GM19023 (cell line): ENCODE measurements at regions not wholly inside any gene's neighbourhood (a gene's known extent, or its start where the extent isn't known, plus 50 kb on each side); places are given as distances from the start of the nearest gene placed in this dataset.
"Not testable (repeated sequence)": the region's sequence is repeated elsewhere in the genome, so short reads cannot be mapped to it uniquely, and the experiment has no call there.

Experiments used
- ATAC-seq: cut with Tn5 transposase; IDR thresholded peaks from one replicate; pipeline ENCODE4 v1.9.1; 2021; ENCODE audit warnings: mild to moderate bottlenecking, moderate library complexity; ENCODE audit not compliant: unreplicated experiment

DNA sequence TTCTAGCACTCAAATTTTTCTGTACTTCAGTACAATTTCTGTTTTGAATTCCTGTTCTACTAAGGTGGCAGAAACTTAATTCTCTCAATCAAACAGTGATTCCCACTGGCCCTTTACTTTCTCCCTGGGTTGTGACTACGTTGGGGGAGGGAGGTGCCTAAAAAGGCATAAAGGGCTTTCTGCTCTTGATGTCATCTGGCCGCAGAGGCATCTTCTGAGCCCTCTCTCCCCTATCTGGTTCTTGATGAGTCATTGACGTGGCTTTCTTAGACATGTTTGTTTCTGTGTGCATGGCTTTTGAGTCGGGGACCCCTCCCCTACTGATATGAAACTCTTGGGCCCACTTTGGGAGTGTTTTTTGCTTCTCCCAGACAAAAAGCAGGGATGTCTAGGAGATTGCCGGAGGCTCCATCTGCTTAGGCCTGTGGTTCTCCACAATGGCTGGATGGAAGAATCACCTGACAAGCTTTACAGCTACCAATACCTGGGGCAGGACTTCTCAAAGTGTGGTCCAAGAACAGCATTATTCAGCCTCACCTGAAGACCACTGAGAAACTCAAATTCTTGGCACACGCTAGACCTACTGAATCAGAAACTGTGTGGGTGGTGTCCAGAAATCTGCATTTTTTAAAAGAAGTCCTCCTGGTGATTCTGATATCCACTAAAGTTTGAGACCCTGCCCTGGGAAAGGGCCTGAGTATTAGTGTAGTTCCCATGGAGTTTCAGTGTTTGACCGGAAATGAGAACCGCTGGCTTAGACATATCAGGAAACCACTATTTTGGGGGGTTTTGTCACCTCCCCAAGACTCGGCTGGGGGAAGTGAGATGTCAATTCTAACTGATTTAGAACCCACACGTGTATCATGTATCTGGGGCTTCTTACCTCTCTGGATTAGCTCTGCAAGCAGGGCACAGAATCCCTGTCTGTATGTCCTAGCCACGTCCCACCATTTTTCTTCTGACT lies 395.7 kb upstream of the PDE3A start:
- no peak for ATAC-seq

DNA sequence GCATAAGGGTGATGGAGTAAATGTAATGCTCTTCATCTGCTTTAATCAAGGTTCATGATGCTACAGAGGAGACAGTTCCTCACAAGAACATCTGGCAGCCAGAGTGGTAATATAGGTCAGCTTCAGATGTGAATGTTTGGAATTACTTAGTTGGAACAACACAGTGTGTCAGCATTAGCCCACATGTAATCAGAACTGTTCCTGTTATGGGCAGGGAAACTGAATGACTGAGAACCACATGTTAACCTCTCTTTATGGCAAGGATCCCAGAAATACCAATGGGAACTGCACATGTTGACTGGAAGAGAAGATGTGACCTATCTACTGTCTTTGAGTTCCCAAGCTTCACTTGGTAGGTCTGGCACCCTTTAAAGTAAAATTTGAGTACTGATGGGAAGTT lies 390.1 kb upstream of the PDE3A start:
- no peak for ATAC-seq

DNA sequence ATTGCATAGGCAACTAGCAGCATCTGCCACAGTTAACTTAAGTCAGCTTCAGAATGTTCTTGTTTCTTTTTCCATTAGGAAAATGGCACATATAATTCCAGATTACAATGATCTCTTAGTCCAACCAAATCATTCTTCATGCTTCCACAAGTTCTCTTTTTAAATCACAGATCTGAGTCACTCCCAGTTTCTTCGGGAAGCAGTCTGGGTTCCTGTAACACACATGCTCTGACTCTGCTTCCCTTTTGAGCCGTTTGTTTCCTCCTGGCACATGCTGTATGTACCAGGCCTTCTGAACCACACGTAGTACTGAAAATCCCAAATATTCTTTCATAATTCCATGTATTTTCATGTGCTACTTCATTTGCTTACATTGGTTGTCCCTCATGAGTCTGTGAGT lies 388.8 kb upstream of the PDE3A start:
- no peak for ATAC-seq

DNA sequence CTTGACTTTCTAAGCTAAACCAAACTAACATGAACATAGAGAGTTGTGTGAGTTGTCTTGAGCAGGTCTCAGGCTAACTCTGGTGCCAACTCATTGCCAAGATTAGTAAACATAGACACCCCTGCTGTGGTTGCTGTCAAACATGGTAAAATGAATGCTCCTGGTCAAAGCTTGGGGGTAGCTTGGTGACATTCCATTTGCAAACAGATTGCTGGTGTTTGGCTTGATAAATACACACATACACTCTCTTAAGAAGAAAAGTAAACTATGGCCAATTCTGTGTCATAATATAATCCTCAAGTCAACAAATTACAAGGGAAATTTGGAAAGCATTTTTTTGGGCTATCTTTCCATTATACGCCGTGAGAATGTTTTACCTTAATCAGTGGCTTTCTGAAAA lies 386.4 kb upstream of the PDE3A start:
- no peak for ATAC-seq

DNA sequence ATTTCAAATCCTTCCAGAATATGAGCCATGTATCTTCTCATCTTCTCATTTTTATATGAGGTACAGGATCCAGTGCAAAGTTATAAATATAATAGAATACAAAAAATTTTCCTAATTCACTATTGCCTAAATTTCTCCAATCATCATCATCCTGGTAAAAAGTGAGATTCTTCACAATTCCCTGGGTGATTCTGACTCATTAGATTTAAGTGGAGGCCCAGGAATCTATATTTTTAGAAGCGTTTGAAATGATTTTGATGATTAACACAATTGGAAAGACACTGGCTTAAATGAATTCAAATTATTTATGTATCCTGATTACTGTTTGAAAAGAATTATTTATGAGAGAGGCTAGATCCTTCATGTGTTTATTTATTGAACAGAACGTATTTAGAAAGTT lies 380.3 kb upstream of the PDE3A start:
- no peak for ATAC-seq

DNA sequence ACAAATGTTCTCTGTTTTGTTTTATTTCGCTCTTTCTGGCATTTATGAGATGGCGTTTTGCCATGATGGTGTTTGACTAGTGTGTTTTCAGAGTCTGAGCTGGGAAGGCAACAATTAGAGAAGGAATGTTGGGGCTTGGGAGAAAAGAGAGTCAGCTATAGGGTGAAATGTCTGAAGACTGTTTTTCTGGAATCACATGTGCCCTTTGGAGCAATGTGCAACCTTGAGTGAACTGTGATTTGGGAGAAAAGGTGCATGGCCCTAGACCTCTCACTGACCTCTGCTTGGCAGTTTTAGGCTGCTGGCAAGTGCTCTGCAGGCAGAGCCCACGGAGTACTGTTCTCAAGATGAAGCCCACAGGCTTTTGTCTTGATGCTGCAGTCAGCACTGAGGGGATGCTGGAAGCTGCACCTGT lies 379.9 kb upstream of the PDE3A start:
- ATAC-seq = no peak

DNA sequence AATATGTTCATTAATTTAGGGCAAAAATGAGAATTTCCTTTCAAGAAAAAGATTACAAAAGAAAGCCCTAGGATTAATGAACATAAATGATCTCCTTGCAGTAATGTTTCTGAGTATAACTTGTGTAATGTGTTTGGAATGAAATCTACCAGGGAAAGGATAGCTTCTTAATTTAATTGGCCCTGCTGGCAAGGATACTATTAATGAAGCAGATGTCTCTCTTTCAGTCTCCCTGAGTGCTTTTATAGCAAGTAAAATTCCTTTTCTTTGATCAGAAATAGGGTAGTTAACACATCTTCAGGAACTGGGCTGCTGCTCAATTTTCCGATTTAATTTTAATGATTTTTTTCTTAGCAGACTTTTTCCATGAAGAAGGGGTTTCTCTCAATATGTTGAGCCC lies 379.4 kb upstream of the PDE3A start:
- ATAC-seq = no peak

DNA sequence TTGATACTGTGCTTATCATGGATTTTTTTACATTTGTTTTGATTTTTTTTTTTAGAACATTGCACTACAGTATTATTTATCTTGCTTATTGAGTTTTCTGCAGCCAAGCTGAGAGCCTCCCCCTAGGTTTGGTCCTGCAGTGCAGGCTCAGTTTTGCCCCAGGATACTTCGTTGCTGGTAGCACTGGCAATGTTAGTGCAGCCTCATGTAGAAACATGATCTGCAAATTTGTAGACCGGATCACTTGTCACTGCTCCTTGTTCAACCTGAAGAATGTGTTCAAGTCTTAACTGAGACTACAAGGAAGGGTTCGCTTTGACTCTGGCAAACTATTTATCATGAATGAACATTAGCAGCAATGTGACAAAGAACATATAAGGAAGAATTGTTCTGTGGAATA lies 377.2 kb upstream of the PDE3A start:
- ATAC-seq = no peak

DNA sequence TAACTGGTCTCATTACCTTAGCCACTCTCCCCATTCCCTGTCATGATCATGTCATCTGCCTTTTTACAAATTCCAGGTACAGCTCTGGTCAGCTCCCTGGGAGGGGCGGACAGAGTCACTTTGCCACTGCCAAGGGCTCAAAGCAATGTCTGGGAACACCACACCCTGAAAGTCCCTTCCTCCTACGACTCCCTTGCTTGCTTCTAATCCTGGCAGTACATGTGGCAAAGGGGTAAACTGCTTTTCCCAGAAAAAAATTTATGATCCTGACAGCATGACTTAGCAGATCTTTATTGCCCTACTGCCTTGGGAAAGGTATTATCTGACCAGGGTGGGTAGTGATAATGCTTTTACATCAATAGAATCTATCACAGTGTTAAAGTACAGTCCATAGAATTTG lies 376.0 kb upstream of the PDE3A start:
- no peak for ATAC-seq

DNA sequence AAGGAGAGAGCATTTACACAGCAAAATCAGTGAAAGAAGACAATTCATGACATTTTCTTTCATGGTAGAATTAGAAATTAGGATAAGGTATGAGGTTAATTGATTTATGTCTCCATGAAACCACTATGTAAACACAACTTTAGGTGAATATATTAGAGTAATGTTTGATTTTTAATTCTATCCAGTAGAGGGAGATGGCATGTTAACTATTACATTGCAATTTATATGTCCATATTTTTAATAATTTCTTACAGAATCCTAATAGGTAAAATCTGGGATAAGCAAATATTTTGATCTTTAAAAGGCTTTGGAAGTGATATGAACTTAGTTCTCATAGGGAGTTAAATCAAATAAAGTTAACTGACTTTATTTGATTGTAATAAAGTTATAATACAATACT lies 373.4 kb upstream of the PDE3A start:
- no peak for ATAC-seq

DNA sequence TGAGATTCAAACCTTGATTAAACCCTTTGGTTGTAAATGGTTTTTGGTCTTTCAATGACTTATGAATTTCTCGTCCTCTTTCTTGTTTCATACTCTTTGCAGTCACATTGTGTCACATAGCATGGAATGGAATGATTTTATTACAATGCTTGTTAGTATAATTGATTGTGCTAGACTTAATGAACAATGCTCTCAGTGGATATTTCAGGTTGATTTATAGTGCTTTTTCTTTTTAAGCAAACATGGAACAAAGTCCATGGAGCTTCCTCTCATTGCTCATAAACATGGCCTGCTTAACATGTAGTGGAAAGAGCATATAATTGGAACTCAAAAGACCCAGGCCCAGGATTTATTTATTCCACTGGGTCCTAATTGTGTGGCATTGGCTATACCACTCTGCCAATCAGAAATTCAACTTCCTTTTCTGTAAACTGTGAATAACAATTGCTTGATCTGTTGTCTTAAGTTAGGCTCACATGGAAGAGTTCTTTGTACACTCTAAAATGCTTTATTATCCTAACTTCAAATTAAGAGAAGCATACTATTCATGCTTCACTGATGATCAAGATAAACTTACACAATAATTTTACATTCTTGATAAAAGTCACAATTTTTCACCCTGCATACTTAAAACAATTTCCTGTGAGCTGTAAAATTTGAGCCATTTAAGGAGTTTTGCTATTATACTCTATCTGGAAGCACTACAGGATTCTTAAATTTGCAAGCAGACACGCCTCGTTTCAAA lies 370.5 kb upstream of the PDE3A start:
- no peak for ATAC-seq

DNA sequence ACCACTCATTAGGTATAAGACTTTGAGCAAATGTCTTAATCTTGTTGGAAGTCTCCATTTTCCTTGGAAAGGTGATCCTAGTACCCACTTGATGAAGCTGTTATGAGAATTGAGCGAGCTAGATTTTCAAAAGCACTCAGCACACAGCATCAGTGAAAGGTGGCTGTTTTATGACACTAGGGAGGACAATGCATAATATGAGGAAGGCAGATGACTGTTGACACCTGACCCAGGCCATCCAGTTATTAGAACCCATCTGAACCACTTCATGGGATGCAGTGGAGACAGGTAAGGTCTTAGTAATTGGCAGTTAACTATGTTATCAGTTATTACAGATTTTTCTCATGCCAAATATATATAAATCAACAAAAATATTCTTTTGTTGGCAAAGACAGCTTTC lies 369.9 kb upstream of the PDE3A start:
- no peak for ATAC-seq

DNA sequence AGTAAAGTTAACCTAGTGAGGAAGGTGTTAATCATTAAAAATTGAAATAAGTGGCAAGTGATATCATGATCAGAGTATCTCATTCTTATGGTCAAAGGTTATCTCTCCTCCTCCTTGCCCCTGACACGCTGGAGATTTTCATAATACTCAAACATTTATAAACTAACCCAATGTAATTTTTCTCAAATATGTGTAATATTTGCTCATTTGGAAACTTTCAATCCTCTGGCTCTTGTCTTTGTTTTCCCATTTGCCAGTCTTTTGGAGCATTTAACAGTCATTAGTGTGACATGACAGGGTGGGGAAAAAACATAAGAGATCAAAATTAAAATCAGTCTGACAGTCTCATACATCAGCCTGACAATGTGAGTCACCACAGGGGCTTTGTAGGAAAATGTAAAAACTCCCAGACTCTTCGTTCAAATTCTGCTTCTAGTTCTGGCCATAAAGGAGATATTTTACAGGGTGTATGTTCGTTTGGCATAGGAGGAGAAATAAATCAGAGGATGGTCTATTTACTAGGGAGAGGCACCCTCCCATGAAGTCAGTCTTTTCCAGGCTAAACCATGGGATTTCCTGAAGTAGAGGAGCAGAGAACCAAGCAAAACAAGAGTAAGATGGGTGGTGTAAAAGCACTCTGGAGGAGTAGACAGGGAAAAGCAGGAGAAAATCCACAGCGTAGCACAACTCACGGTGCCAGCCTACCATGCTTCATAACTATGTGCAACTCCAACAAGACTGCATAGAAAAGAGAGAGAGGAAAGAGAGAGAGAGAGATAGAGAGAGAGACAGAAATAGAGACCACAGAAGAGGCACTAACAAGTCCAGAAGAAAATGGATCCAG lies 369.2 kb upstream of the PDE3A start:
- no peak for ATAC-seq

DNA sequence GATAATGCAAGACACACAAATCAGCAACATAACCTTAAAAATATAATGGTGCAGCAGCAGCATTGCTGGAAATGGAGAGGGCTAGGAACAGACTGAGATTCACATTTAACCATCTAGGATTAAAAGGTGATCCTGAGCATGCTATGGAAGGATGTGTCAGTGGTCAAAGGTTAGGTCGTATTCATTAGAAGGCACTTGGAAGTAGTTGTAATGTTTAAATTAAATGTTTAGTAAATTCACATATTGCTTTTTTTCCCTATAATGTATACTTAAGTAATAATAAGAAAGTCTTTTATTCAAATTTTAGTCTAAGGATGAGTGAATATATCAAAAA lies 368.6 kb upstream of the PDE3A start:
- ATAC-seq = no peak

DNA sequence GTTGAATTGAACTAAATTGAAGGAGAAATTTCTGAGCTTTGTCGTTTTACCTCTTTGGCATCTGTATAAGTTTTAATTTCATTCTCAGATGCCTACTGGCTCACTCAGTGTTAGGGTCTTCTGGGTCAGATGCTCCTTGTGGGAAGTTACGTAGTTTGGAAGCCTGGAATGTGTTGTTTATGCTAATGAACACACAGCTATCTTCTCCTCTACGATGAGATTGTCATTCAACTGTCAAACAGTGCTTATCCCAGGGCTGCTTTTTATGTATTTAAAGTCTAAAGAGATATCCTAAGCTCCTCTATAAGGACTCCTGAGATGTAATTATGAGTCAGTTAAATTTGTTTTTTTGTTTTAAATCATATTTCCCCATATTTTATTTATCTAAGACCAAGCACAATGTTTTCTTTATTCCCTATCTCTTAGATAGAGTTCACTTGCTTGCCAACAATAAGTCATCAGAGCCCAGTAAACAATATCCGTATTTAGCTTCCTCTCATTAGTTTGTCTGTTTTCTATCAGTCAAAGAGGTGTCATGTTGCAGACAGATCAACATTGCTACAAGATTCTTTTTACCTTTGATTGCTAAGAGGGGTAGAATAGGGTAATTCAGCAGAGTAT lies 368.0 kb upstream of the PDE3A start:
- ATAC-seq = no peak

DNA sequence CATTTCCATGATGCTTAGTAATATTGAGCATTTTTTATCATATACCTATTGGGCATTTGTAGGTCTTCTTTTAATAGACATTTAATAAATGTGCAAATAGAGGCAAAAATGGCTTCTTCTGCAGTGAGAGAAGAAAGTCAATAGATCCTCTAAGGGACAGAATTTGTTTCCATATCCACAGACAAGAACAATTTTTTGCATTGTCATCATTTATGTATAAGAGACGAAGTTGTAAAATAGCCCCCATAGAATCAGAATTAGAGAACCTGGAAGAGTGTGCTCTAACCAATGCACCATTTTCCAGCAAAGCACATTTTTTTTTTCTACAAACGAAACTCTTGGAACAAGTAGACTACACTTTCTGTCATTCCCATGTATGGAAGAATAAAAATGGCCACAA lies 365.1 kb upstream of the PDE3A start:
- no peak for ATAC-seq

DNA sequence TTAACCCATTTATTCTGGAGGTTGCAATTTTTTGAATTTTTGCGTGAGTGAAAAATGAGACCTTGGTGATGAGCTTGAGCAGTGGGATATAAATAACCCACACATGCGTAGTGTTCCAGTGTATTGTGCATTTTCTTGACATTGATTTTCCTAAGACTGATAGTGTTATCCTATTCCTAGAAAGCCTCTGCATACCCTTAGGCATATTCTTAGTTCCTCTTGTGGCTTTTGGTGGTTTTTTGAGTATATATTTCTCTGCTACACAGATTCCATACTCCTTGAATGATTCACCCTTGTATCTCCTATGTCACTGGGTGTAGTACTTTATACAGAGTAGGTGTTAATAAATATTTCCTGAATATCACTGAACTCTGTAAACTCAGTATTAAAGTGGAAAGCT lies 363.4 kb upstream of the PDE3A start:
- ATAC-seq = no peak

DNA sequence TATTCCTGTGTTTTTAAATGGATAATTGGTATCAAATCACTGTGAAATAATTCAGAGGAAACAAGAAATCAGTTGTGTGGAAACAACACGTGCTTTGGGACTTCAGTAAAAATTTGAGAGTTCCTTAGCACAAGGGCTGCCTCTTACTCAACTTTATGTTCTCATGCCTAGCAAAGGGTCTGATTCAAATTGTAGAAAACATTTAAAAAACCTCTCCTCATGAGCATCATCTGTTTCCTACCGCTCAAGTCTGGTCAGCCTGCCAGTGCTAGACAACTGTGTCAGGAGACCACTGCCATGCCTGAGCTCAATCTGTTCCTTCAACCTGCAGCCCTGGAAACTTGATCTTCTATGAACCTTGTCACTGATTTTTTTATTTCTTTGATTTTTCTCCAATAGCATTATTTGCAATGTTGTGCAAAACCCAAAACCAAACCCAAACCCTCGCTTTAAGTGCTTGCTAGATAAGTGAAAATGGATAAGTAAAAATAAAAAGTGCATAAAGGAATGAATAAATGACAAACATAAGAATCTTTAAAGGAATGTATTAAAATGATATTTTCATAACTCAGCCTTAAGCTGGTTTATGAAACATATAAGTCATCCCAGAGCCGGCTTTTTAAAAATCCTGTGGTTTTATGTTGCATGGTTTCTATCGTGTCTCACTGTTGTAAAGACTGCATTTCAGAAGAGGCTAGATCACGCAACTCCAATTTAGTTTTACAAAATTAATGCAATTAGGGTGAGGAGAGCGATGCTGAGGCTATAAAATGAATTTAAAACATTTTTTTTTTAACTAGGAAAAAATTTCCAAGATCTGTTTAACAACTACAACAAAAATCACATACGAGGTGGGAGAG lies 361.2 kb upstream of the PDE3A start:
- ATAC-seq = no peak

DNA sequence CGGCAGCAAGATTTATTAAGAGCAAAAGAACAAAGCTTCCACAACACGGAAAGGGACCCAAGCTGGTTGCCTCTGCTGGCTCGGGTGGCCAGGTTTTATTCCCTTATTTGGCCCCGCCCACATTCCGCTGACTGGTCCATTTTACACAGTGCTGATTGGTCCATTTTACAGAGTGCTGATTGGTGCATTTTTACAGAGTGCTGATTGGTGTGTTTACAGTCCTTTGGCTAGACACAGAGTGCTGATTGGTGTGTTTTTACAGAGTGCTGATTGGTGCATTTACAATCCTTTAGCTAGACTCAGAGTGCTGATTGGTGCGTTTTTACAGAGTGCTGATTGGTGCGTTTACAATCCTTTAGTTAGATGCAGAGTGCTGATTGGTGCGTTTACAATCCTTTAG lies 358.4 kb upstream of the PDE3A start:
- ATAC-seq = not testable (repeated sequence)

DNA sequence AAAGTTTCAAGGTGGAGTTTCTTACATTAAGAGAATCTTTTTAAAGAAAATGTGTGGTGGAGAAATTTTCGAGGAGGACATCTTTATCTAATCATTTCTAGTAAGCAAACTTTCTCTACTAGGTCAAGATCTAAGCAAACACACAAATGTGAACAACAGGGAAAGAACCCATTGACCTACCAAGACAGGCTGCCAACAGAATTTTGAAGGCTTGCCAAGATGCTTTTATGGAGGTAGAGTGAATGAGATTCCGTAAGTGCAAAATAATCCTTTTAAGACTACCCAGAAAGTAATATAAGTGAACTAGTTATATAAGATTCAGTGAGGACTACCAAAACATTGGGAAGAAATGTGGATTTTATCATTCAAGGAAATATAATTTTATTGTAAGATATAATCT lies 357.1 kb upstream of the PDE3A start:
- ATAC-seq = no peak
